ENCODE measurements at regions not wholly inside any gene's neighbourhood (a gene's known extent, or its start where the extent isn't known, plus 50 kb on each side); places are given as distances from the start of the nearest gene placed in this dataset.

DNA sequence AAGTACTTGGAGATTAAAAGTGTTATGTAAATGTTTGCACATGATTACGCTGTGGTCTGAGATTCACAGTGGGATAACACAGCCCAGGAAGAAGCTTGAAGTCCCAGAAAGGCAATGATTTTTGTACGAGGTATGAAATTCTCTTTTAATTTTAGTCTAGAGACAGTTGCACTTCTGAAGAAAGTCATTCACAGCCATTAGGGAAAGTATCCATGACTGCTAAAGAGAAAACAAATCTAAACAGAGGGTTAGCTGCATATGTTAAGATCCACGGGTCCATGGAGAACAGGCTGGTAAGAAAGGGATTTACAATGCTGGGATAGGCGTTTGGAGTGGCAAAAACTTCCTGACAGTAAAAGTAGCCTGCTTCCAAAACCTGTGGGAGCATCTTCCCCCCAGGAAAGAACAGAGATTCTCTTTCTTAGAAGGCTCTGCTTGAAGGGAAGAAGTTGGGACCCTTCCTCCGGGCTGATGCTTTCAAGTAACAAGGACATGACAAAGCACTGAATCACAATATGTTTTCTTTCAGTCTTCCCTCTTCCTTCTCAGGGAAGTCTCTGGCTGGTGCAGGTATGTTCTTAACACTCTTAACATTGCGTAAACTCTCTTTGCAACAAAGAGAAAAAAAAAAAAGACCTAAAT is 220.8 kb upstream of the CELF2 start:
- Histone ChIP-seq H3K9ac (ENCODE audit: low read length) (no peak overlapping the region), H3K4me1 (ENCODE audit: insufficient read depth, low read length, severe bottlenecking) (no peaks in the 10 kb centered on the region), H2AFZ (ENCODE audit: low read length) (no peak overlapping the region), H3K4me3 (ENCODE audit: low read depth, low read length, poor library complexity, severe bottlenecking) (no peak overlapping the region), H3K27ac (ENCODE audit: low read depth, low read length, poor library complexity, severe bottlenecking) (no peak overlapping the region), H3F3A (ENCODE audit: insufficient read depth, low read length) (no peaks in the 10 kb centered on the region), H3K79me2 (ENCODE audit: insufficient read depth, low read length) (no peaks in the 10 kb centered on the region), H3K27me3 (ENCODE audit: insufficient read depth, low read length) (no peaks in the 10 kb centered on the region), H3K9me3 (ENCODE audit: low read length) (no peaks in the 10 kb centered on the region), H3K4me2 (ENCODE audit: low read length) (no peak overlapping the region), H3K9me2 (ENCODE audit: low read depth, low read length) (no peaks in the 10 kb centered on the region), H3K36me3 (ENCODE audit: insufficient read depth, low read length) (no peaks in the 10 kb centered on the region), H4K20me1 (ENCODE audit: insufficient read depth, low read length) (no peaks in the 10 kb centered on the region)
- TF ChIP-seq, protein P1, sequence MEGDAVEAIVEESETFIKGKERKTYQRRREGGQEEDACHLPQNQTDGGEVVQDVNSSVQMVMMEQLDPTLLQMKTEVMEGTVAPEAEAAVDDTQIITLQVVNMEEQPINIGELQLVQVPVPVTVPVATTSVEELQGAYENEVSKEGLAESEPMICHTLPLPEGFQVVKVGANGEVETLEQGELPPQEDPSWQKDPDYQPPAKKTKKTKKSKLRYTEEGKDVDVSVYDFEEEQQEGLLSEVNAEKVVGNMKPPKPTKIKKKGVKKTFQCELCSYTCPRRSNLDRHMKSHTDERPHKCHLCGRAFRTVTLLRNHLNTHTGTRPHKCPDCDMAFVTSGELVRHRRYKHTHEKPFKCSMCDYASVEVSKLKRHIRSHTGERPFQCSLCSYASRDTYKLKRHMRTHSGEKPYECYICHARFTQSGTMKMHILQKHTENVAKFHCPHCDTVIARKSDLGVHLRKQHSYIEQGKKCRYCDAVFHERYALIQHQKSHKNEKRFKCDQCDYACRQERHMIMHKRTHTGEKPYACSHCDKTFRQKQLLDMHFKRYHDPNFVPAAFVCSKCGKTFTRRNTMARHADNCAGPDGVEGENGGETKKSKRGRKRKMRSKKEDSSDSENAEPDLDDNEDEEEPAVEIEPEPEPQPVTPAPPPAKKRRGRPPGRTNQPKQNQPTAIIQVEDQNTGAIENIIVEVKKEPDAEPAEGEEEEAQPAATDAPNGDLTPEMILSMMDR (IDR thresholded peaks at IDR 0.05; ENCODE audit: low read length), result no peak
- no peak for TF ChIP-seq EZH2 (IDR thresholded peaks at IDR 0.05; ENCODE audit: borderline replicate concordance, low read length)

DNA sequence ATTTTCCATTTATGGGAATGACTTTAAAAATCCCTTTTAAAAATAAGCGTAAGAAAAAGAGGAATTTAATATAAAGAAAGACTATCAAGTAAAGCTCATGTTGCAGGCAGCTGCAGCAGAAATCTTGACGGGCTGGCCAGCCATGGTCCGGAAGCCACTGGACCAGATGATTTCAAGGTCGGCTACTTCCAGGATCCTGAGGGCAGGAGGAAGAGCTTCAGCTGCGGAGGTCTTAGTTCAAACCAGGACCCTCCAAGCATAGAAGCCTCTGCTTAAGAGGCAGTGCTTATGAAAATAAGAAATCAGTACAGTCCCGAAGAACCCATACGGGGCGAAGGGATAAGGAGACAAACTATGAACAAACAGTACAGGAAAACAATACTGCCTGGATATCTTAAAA is 220.2 kb upstream of the CELF2 start:
- H3K9me3 ChIP-seq (ENCODE audit: low read length), result no peaks in the 10 kb centered on the region
- no peak overlapping the region for H2AFZ ChIP-seq (ENCODE audit: low read length)
- no peaks in the 10 kb centered on the region for H3K79me2 ChIP-seq (ENCODE audit: insufficient read depth, low read length)
- no peaks in the 10 kb centered on the region for H3K36me3 ChIP-seq (ENCODE audit: insufficient read depth, low read length)
- H3K9ac ChIP-seq (ENCODE audit: low read length), result no peak overlapping the region
- no peak overlapping the region for H3K27ac ChIP-seq (ENCODE audit: low read depth, low read length, poor library complexity, severe bottlenecking)
- no peaks in the 10 kb centered on the region for H3K9me2 ChIP-seq (ENCODE audit: low read depth, low read length)
- no peak overlapping the region for H3K4me3 ChIP-seq (ENCODE audit: low read depth, low read length, poor library complexity, severe bottlenecking)
- TF ChIP-seq, protein P1 (IDR thresholded peaks at IDR 0.05; ENCODE audit: low read length), result no peak
- TF ChIP-seq EZH2 (IDR thresholded peaks at IDR 0.05; ENCODE audit: borderline replicate concordance, low read length), result no peak
- H4K20me1 ChIP-seq (ENCODE audit: insufficient read depth, low read length), result no peaks in the 10 kb centered on the region
- H3F3A ChIP-seq (ENCODE audit: insufficient read depth, low read length), result no peaks in the 10 kb centered on the region
- no peak overlapping the region for H3K4me2 ChIP-seq (ENCODE audit: low read length)
- H3K4me1 ChIP-seq (ENCODE audit: insufficient read depth, low read length, severe bottlenecking), result no peaks in the 10 kb centered on the region
- H3K27me3 ChIP-seq (ENCODE audit: insufficient read depth, low read length), result no peaks in the 10 kb centered on the region

DNA sequence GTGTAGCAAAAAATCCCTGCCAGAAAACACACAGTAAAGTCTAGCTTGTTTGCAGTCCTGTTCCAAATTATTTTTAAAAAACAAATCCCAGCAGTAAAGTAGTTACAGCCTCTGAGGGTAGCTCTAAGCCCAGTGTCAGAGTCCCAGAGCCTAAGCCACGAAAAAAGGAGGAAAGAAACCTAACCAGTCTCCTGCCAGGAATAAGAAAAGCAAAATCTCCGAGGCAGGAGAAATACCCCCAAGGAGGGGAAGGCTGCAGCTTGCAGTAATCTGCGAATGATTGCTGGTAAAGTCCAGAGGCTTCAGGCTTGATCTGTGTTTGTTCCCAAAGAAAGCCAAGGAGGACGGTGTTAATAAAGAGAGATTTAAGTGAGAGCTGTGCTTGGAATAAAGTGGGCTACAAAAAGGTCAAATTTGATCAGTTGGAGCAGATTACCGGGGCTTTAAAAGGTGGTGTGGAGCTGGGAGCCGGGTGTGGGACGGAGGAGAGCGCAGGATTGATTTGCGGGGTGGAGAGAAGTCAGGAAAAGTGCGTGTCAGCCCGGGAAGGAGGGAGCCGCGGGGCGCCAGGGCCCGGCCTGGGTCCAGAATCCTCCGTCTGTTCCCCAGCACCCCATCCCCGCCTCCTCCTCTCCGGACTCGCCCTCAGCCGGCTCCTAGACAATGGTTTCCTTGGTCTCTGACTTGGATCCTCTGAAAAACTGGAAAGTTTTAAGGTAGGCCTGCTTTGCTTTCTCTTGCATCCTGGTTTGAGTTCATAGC is 219.4 kb upstream of the CELF2 start:
- Histone ChIP-seq H3K27ac (ENCODE audit: low read depth, low read length, poor library complexity, severe bottlenecking) (no peak overlapping the region), H3K4me1 (ENCODE audit: insufficient read depth, low read length, severe bottlenecking) (no peaks in the 10 kb centered on the region), H3K4me3 (ENCODE audit: low read depth, low read length, poor library complexity, severe bottlenecking) (no peak overlapping the region), H3K9ac (ENCODE audit: low read length) (no peak overlapping the region), H3K9me3 (ENCODE audit: low read length) (no peaks in the 10 kb centered on the region), H3K79me2 (ENCODE audit: insufficient read depth, low read length) (no peaks in the 10 kb centered on the region), H2AFZ (ENCODE audit: low read length) (no peak overlapping the region), H4K20me1 (ENCODE audit: insufficient read depth, low read length) (no peaks in the 10 kb centered on the region), H3K4me2 (ENCODE audit: low read length) (no peak overlapping the region), H3F3A (ENCODE audit: insufficient read depth, low read length) (no peaks in the 10 kb centered on the region), H3K9me2 (ENCODE audit: low read depth, low read length) (no peaks in the 10 kb centered on the region), H3K27me3 (ENCODE audit: insufficient read depth, low read length) (no peaks in the 10 kb centered on the region), H3K36me3 (ENCODE audit: insufficient read depth, low read length) (no peaks in the 10 kb centered on the region)
- TF ChIP-seq EZH2 (IDR thresholded peaks at IDR 0.05; ENCODE audit: borderline replicate concordance, low read length), result no peak
- TF ChIP-seq, protein P1 (IDR thresholded peaks at IDR 0.05; ENCODE audit: low read length), result no peak
